HG02973 (cell line): ENCODE measurements at regions not wholly inside any gene's neighbourhood (a gene's known extent, or its start where the extent isn't known, plus 50 kb on each side); places are given as distances from the start of the nearest gene placed in this dataset.

Source experiments
- ATAC-seq: cut with Tn5 transposase; IDR thresholded peaks from one replicate; pipeline ENCODE4 v1.9.1; 2021; ENCODE audit warnings: moderate library complexity; ENCODE audit not compliant: unreplicated experiment

DNA sequence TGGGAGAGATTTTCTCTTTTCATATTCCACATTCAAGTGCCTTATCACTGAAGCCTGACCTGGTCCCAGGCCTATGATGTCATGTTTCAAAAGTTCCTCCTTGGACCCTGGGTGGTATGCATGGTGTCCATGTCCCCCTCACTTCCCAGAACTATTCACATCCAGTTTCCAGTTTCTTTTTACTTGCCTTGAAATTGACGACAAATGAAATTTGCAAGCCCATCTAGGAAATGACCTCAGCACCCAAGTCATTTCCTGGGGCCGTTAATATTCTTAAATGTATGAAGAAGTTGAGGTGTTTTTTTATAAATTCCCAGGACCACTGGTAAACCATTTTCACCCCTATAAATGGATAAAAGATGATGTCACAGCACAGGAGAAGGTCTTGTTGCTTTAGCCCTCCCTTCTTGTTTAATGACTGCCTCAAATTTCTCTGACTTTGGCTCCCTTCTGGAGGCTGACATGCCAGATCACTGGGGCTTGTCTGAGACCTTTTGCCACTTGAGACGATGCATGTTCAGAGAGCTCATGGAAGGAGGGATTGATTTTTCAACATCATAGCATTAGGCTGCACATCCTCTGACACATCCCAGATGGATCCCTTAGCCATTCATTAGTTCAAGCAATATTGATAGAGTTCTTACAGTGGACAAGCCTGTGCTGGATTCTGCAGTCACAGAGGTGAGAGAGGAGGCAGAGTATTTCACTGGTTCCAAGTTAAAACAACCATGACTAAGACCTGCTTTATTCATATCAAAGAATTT lies 221.3 kb downstream of the PLPP3 start:
- ATAC-seq = no peak

DNA sequence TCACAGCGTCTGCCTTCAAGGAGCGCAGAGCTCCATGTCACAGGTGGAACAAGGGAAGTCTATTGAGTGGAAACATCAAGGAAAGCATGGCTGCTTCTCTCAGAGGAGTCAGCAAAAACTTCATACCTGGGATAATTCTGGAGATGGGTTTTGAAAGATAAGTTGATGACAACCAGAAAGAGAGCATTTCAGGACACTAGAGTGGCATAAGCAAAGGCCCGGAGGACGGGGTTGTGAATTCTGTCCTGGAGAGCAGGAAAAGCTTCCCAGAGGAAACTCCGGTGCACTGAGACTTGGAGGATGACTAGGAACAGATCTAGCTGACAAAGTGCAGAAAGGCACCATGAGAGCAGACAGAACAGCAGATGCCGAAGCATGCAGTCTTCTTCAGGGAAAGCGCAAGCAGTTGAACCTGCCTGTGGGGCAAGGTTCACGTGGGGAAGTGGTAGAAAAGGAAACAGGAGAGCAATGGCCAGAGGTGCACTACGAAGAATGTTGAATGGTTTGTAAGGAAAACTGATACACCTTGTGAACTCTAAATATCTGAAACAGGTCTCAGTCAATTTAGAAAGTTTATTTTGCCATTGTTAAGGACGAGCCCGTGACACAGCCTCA lies 222.9 kb downstream of the PLPP3 start:
- ATAC-seq = no peak

DNA sequence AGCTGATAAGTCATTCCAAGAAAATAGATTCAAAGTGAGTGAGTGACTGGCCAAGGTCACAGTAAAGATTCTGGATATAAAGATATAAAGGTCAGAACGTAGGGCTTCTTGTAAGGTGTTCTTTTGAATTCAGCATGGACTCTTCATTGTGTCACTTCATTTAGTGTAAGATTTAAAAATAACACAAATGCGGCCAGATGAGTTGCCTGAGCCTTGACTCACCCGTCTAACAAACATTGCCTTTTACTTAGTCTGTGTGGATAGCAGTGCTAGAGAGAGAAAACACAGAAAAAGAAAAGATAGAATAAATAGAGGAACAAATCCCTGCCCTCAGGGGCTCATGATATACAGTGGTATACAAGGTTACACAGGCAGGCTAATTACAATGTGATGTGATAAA lies 223.4 kb downstream of the PLPP3 start:
- no peak for ATAC-seq

DNA sequence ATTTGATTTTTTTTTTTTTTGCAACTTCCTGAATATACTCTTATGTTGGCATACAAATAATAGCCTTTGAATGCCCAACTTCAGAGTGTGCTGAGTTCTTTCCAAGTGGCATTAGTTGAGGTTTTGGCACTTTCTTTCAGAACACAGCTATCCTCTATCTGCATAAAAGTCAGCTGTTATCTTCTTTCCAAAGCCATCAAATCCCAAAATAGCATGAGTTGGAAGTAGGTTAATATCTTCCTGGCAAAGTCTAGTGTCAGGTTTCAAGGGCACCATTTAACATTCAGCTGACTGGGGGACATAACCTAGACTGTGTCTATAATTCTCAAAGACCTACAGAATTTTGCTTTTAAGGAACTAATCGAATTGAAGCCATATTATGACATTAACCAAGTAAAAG lies 223.9 kb downstream of the PLPP3 start:
- ATAC-seq = no peak

DNA sequence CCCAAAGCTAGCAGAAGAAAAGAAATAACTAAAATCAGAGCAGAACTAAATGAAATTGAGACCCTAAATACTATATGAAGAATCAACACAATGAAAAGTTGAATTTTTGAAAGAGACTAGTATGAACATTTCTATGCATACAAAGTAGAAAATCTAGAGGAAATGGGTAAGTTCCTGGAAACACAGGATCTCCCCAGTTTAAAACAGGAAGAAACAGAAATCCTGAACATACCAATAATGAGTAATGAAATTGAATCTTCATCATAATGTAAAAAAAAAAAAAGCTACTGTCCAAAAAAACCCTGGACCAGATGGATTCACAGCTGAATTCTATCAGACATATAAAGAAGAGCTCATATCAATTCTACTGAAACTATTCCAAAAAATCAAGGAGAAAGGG lies 233.5 kb downstream of the PLPP3 start:
- no peak for ATAC-seq

DNA sequence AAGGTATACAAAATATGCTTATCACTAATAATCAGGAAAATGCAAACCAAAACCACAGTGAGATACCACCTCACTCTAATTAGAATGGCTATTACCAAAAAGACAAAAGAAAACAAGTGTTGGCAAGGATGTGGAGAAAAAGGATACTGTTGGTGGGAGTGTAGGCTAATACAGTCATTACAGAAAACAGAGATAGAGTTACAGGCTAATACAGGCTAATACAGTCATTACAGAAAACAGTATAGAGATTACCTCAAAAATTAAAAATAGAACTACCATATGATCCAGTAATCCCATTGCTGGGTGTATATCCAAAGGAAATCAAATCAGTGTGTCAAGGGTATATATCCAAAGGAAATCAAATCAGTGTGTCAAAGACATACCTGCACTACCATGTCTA lies 238.4 kb downstream of the PLPP3 start:
- no peak for ATAC-seq

DNA sequence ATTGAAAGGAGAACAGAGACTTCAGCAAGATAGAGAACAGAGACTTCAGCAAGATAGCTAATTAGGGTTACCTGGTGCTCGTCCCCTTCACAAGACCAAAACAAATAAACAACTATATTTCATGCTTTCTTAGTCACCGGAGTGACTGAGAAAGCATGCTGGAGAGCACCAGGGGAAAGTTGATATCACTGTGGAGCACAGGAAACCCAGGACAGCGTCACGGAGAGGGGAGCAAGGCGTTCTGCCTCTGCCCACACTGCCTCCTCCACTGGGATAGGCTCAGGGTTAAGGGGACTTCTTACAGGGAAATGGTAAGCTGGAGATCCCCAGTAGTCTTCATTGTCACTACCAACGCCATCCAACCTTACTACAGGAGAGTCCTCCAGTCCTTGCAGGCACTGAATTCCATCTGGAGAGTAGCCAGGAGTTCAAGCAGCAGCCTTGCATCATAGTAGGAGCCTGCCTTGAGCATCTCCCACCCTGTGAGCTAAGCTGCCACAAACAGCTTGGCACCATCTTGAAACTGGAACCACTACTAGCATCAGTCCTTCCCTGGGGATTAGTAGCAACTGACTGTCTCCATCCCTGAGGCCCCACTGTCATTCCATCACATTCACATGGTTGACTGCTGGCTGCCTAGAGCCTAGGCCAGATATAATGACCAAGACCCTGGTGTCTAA lies 239.4 kb downstream of the PLPP3 start:
- ATAC-seq = no peak

DNA sequence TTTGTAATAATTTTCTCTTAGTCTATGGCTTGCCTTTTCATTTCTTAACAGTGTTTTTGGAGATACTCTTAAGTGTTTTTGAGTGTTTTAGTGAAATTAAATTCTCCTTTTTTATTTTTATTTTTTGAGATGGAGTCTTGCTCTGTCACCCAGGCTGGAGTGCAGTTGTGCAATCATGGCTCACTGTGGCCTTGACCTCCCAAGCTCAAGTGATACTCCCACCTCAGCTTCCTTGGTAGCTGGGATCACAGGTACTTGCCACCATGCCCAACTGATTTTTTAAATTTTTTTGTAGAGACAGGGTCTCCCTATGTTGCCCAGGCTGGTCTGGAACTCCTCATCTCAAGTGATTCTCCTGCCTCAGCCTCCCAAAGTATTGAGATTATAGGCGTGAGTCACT lies 240.3 kb downstream of the PLPP3 start:
- ATAC-seq = no peak

DNA sequence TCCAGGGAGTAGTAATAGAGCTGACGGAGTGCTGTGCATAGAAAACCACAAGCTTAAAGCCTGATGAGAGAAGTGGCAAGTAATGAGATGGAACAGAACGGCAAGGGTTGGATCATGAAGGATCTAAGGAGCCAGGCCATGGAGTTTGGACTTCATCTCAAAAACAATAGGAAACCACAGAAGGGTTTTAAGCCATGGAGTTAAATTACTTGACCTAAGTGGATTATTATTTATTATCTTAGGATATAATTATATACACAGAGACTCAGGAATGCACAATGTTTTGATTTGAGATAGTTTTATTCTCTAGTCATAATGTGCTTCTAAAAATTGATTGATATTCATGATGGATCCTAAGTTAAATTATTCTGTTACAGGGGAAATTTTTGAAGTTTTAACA lies 242.4 kb downstream of the PLPP3 start:
- ATAC-seq = no peak

DNA sequence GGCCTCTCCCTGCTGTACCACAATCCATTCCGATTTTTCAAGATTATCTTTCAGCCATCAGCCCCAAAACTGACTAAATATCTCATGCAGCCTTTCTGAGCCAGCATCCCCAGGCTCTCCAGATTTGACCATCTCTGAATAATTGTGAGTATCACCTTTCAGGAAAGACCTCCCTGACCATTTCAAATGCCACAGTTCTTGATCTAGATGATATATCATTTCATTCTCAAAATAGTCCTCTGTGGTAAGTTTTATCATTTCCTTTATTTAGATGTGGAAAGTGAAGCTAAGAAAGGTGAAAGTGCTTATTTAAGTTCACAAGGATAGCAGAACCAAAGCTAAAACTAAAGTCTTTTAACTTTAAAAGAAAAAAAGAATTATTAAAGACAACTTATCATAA lies 244.0 kb downstream of the PLPP3 start:
- ATAC-seq = no peak

DNA sequence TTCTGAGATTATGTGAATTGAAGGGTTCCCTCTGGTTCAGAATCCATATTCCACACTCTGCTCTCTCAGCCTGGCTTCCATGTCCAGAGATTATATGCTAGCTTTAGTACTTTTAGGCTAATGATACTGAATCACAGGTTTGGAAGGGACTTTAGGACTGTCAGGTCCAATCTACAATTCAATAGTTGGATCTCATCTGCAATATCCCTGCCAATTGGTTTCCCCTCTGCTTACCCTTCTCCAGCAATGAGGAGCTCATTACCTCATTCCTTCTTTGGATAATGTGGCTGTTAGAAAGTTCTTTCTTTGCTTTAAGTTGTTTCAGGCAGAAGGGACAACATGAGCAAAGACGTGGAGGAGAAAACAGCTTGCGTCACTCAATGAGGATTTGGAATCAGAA lies 245.3 kb downstream of the PLPP3 start:
- ATAC-seq = no peak

DNA sequence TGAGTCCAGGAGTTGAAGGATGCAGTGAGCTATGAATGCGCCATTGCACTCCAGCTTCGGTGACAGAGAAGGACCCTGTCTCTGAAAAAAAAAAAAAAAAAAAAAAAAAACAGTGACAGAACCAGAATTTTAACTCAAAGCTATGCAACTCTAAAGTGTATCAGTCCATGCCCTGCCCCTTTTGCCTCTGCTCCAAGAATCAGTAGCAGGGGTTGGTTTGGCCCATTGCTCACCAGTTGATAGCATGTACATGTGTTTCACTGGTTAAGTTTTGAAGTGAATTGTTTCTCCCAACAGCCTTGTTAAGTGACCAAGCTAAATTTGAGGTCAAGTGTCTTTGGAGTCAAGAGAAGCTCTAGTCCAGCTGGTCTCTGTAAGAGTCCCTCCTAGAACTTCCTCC lies 245.9 kb downstream of the PLPP3 start:
- no peak for ATAC-seq

DNA sequence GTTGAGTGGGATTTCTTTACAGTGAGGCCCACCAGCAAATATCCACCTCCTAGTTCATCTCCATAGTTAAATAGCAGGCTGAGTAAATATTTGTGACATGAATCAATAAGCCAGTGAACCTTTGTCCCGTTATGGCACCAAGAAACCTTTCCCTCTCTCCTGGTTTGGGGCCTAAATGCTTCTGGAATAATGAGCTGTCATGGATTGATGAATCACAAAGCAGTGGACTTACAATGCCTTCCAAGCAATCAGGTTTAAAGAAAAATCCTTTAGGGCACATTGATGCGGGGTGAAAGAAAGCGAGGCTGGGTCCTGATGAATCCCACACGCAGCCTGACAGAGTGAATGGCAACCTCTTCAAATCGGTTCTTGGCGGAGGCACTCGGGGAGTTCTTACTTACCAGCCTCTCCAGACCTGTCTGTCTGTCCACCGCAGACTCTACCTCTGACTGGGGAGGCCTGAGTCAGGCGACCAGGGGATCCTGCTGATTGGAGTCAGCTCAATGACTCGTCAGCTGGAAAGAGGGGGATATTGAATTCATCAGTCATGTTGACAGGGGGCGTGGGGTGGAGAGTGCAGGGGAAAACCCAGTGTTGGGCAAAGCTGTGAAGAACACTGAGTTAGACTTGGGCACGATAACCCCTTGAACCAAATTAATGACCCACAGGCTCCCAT lies 247.3 kb downstream of the PLPP3 start:
- ATAC-seq = no peak

DNA sequence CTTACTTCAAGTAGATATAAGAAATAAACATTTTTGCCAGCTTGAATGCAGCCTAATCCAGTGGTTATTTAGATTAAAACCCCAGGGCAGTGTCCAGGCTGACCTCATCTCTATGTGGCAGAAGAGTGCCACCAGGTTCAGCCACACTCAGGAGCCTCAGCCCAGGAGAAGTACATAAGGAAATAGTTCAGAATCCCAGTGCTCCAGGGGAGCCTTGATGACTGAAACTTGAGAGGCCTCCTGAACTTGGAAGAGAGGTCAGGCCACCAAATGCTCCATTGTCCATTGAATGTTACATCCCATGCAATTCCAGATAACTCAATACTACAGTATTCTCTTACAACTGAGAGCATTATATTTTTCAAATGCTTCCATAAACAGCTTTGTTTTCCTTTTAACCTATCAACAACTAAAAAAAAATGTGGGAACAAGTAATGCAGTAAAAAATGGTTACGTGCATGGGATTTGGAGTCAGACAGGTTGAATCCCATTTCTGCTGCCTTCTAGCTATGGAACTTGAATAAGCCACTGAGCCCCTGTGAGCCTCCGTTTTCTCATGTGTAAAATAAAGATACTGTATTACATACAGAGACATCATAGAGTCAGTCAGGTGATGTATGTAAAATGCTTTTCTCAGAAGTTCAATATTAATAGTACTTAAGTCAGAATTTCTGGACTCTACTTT lies 248.0 kb downstream of the PLPP3 start:
- ATAC-seq = no peak

DNA sequence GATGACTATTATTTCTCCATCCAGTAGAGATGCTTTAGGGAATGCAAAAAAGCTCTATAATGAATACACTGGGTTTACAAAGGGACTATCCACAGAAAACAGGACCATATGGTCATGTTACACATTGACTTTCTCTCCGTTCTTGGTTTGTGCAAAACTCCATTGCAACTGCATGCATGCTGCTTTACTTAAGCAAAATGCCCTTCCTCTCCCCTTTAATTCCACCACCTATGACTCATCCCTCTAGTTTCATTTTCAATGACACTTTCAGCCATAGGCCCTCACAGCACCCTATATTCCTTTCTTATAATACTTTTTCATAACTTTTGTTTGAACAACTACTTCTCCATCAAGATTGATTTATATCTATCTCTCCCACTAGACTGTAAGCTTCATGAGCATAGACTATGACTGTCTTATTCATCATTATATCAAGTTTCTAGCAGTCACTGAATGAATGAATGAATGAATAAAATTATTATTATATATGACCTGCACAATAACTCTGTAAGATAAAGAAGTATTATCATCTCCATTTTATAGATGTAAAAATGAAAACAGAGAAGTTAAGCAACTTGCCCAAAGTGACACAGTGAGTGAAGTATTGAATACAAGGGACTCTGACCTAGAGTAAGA lies 248.9 kb downstream of the PLPP3 start:
- ATAC-seq = peak; percentile 92

DNA sequence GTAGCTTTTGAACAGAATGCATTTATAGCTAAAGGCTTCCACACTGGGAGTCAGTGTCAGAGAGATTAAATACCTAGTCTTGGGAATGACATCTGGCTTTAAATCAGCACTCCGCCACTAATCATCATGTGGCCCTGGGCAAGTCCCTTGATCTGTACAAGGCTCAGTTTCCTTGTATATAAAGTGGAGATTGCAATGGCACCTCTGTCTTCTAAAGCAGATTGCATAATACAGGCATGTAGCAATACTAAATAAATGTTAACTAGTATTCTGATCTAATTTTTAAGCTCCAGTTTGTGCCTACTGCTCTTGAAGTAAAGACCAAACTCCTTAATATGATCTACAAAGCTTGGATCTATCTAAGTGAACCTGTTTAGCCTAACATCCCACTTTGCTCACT lies 249.4 kb downstream of the PLPP3 start:
- ATAC-seq = peak; percentile 3

DNA sequence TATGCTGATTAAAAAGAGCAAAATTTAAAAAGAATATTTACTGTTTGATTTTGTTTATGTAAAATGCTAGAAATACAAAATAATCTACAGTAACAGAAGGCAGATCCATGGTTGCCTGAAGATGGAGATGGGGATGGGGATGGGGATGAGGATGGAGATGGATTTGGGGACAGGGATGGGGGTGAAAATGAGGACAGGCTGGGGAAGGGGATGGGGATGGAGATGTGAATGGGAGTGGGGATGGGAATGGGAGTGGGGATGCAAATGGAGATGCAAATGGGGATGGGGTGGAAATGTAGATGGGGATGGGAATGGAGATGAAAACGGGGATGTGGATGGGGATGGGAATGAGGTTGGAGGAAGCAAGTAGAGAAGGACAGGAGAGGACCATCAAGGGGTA lies 252.2 kb downstream of the PLPP3 start:
- no peak for ATAC-seq

DNA sequence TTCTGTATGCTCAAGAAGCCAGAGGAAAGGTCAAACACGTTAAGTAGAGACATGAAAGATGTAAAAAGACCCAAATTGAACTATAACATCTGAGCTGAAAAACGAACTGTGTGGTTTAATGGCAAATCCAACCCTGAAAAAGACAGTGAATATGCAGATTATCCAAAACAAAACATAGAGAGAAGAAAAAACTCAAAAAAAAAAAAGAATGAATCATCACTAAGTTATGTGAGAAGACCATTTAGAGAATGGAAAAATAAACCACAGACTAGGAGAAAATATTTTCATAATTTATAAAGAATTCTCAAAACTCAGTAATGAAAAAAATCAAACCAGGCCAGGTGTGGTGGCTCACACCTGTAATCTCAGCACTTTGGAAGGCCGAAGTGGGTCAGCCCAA lies 253.3 kb downstream of the PLPP3 start:
- ATAC-seq = no peak

DNA sequence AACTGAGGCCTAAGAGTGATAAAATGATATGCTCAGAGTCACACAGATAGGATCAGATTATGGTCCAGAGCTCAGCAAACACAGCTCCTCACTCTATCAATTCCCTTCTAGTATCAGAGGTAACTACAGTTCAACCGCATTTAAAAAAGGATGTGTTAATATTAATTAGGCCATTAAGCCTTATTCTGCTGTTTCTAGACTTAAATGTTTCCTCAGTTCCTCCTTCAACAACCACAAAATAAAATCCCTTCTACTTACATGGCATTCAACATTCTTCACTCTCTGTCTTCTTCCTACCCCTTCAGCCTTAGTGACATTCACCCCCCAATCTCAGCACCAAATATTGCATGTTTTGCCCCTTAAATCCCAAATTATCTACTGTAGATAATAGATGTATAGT lies 254.9 kb downstream of the PLPP3 start:
- ATAC-seq = no peak

DNA sequence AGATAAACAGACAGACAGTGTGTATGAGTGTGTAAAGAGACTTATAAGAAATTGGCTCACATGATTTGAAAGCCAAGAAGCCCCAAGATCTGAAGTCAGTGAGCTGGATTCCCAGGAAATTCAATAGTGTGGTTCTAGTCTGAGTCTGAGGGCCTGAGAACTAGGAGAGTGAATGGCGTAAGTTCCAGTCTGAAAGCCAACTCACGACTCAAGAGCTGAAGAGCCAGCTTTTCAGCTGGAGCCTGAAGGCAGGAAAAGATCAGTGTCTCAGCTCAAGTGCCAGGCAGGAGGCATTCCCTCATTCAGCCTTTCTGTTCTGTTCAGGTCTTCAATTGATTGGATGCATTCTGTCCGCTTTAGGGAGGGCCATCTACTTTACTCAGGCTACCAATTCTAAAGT lies 257.2 kb downstream of the PLPP3 start:
- no peak for ATAC-seq

DNA sequence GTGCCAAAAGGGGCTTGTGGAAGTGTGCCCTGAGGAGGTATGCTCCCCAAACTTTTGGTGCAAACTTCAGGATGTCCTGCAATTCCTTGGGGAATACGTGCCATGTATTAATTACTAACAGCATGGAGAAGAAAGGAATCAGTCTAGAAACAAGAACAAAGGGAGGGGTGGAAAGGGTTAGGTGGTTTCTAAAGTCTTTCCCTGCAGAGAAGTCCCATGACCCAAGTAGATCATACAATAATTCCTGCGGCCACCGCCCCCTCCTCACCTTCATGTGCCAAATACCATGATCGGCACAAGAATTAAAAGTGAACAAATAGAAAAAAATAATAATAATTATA lies 258.2 kb downstream of the PLPP3 start:
- no peak for ATAC-seq
